ENCODE measurements at regions not wholly inside any gene's neighbourhood (a gene's known extent, or its start where the extent isn't known, plus 50 kb on each side); places are given as distances from the start of the nearest gene placed in this dataset.

GRCh38 chr15:47661661-47662180, 55.6 kb upstream of the SEMA6D start:
- TF ChIP-seq EZH2 (IDR thresholded peaks at IDR 0.05; ENCODE audit: borderline replicate concordance, low read depth, low read length, poor library complexity, severe bottlenecking) (no peak), CTCF (conservative IDR thresholded peaks at IDR 0.05; ENCODE audit: low read depth, low read length) (no peak)
- peaks cover 29% of the 10 kb centered on the region for H3K4me1 ChIP-seq (ENCODE audit: insufficient read depth, low read length, poor library complexity, severe bottlenecking)
- H3K4me3 ChIP-seq (ENCODE audit: low read depth, low read length, poor library complexity, severe bottlenecking), result no peak overlapping the region
- intact Hi-C loops (cut with micrococcal nuclease; ENCODE audit: unreplicated experiment), result no loop called here
- H3K27me3 ChIP-seq (replicated peaks; ENCODE audit: insufficient read depth, low read depth, low read length, poor library complexity), result no peaks in the 10 kb centered on the region
- ChIA-PET POLR2A (ENCODE audit: low non-redundant PET) (no interaction called here), CTCF (no interaction called here)
- no peaks in the 10 kb centered on the region for H3K9me3 ChIP-seq (ENCODE audit: low read depth, low read length, poor library complexity, severe bottlenecking)
- no peak overlapping the region for H3K27ac ChIP-seq (ENCODE audit: low read depth, low read length, poor library complexity, severe bottlenecking)
- no peak for DNase-seq (ENCODE audit: low spot score)
- no TSS peak for BruUV-seq (replicated peaks)
- no peaks in the 10 kb centered on the region for H3K36me3 ChIP-seq (ENCODE audit: insufficient read depth, low read length, poor library complexity, severe bottlenecking)

- no peak overlapping the region for H3K27ac ChIP-seq (ENCODE audit: low read depth, low read length, poor library complexity, severe bottlenecking)
- TF ChIP-seq EZH2 (IDR thresholded peaks at IDR 0.05; ENCODE audit: borderline replicate concordance, low read depth, low read length, poor library complexity, severe bottlenecking) (no peak), CTCF (conservative IDR thresholded peaks at IDR 0.05; ENCODE audit: low read depth, low read length) (no peak)
- no peaks in the 10 kb centered on the region for H3K27me3 ChIP-seq (replicated peaks; ENCODE audit: insufficient read depth, low read depth, low read length, poor library complexity)
- DNase-seq (ENCODE audit: low spot score), result no peak
- ChIA-PET POLR2A (ENCODE audit: low non-redundant PET) (no interaction called here), CTCF (no interaction called here)
- BruUV-seq (replicated peaks), result no TSS peak
- peaks cover 31% of the 10 kb centered on the region for H3K4me1 ChIP-seq (ENCODE audit: insufficient read depth, low read length, poor library complexity, severe bottlenecking)
- H3K9me3 ChIP-seq (ENCODE audit: low read depth, low read length, poor library complexity, severe bottlenecking), result no peaks in the 10 kb centered on the region
- intact Hi-C loops (cut with micrococcal nuclease; ENCODE audit: unreplicated experiment), result no loop called here
- no peaks in the 10 kb centered on the region for H3K36me3 ChIP-seq (ENCODE audit: insufficient read depth, low read length, poor library complexity, severe bottlenecking)
- no peak overlapping the region for H3K4me3 ChIP-seq (ENCODE audit: low read depth, low read length, poor library complexity, severe bottlenecking)
These were observed 54.2 kb upstream of the SEMA6D start for GRCh38 chr15:47663101-47663500.
